HCT116 (cell line): ENCODE measurements at regions not wholly inside any gene's neighbourhood (a gene's known extent, or its start where the extent isn't known, plus 50 kb on each side); places are given as distances from the start of the nearest gene placed in this dataset.

Experiments
- ATAC-seq: fragments of 200-7000 bp; cut with Tn5 transposase; 2 replicates; pipeline ENCODE4 v1.9.1; 2020; ENCODE audit warnings: mild to moderate bottlenecking, moderate library complexity
- BruUV-seq: library from RNA; stranded (reverse); fragments of 400-500 nt; replicated peaks from 2 replicates; lab custom pipeline; 2021; lab: Mats Ljungman, UMichigan
- CTCF ChIA-PET: fragments of 300-600 bp; sonication (Branson Sonifier 250); formaldehyde crosslinking; loops from one replicate; lab custom pipeline; 2021; ENCODE audit warnings: antibody characterized with exemption; lab: Charles Lee
- POLR2A ChIA-PET: fragments of 300-600, 350-600 bp; sonication (Branson Sonifier 250); formaldehyde crosslinking; loops from one replicate; lab custom pipeline; 2021; ENCODE audit warnings: antibody characterized with exemption; lab: Charles Lee
- RAD21 ChIA-PET, 2 experiments: fragments of 300-600 bp; sonication (Branson Sonifier 250); formaldehyde crosslinking; loops; one replicate each; lab custom pipeline; 2023; ENCODE audit warnings: low total read pairs in 2 of 2; ENCODE audit not compliant: uncharacterized antibody in 2 of 2, unreplicated experiment in 2 of 2, low non-redundant PET in 1 of 2; lab: Charles Lee
- DNase-seq: peaks from one replicate; pipeline ENCODE4 v3.0.0-alpha.2; 2010; ENCODE audit warnings: low read depth, low spot score
- H2AFZ ChIP-seq: fragments of 200-600 bp; shearing (Covaris generic), sonication (generic); 2 replicates; pipeline ENCODE4 v1.6.1; 2017; ENCODE audit warnings: low read depth, mixed run types, mixed read lengths, antibody characterized with exemption, low read length; ENCODE audit not compliant: poor library complexity, severe bottlenecking
- H3K27ac ChIP-seq: 2 replicates; pipeline ENCODE4 v1.5.1; 2012; ENCODE audit warnings: low read depth, low read length
- H3K27me3 ChIP-seq: fragments of 200-600 bp; sonication (generic); 2 replicates; pipeline ENCODE4 v1.6.1; 2016; ENCODE audit warnings: mixed run types, low read length, mixed read lengths; ENCODE audit not compliant: insufficient read depth
- H3K36me3 ChIP-seq, 2 experiments: fragments of 200-500 bp in 1 of 2; fragments of 200-600 bp in 1 of 2; sonication (Bioruptor generic) in 1 of 2; sonication (generic) in 1 of 2; 2 replicates each; pipeline versions ENCODE4 v1.5.1 to v1.6.1; 2014 to 2016; ENCODE audit warnings: low read length in 2 of 2, inconsistent platforms in 1 of 2, mixed read lengths in 1 of 2, mixed run types in 1 of 2; ENCODE audit not compliant: insufficient read depth in 2 of 2, control insufficient read depth in 1 of 2
- H3K4me1 ChIP-seq, 2 experiments: fragments of 200-600 bp in 1 of 2; sonication (generic) in 1 of 2; 2 replicates each; pipeline versions ENCODE4 v1.5.1 to v1.6.1; 2012 to 2017; ENCODE audit warnings: low read length in 2 of 2, inconsistent platforms in 1 of 2, mild to moderate bottlenecking in 1 of 2, mixed read lengths in 1 of 2, mixed run types in 1 of 2, moderate library complexity in 1 of 2; ENCODE audit not compliant: insufficient read depth in 2 of 2, control insufficient read depth in 1 of 2
- H3K4me2 ChIP-seq: fragments of 200-600 bp; sonication (generic); 2 replicates; pipeline ENCODE4 v1.6.1; 2017; ENCODE audit warnings: mixed run types, low read length, mixed read lengths
- H3K4me3 ChIP-seq, 2 experiments: fragments of 200-600 bp in 1 of 2; sonication (generic) in 1 of 2; replicated peaks in 1 of 2; 2 replicates each; pipeline ENCODE4 v1.5.1; 2011 to 2016; ENCODE audit warnings: low read length in 2 of 2, control low read depth in 1 of 2, low read depth in 1 of 2, mild to moderate bottlenecking in 1 of 2, mixed read lengths in 1 of 2, mixed run types in 1 of 2
- H3K79me2 ChIP-seq: fragments of 200-600 bp; sonication (generic); 2 replicates; pipeline ENCODE4 v1.6.1; 2017; ENCODE audit warnings: mild to moderate bottlenecking, mixed run types, low read length, moderate library complexity, mixed read lengths; ENCODE audit not compliant: insufficient read depth
- H3K9ac ChIP-seq: fragments of 200-600 bp; sonication (generic); 2 replicates; pipeline ENCODE4 v1.6.1; 2016; ENCODE audit warnings: low read length, mixed read lengths
- H3K9me2 ChIP-seq: fragments of 200-600 bp; sonication (generic), shearing (Covaris generic); 2 replicates; pipeline ENCODE4 v1.6.1; 2017; ENCODE audit warnings: mixed run types, mild to moderate bottlenecking, moderate library complexity; ENCODE audit not compliant: insufficient read depth
- H3K9me3 ChIP-seq, 2 experiments: fragments of 200-500 bp in 1 of 2; fragments of 200-600 bp in 1 of 2; sonication (Bioruptor generic) in 1 of 2; sonication (generic) in 1 of 2; 2 replicates each; pipeline ENCODE4 v1.6.1; 2014 to 2017; ENCODE audit warnings: low read length in 2 of 2, mixed read lengths in 2 of 2, inconsistent platforms in 1 of 2, low read depth in 1 of 2, mild to moderate bottlenecking in 1 of 2, mixed run types in 1 of 2, moderate library complexity in 1 of 2; ENCODE audit not compliant: control insufficient read depth in 1 of 2, insufficient read depth in 1 of 2
- H4K20me1 ChIP-seq: fragments of 200-600 bp; sonication (generic), shearing (Covaris generic); 2 replicates; pipeline ENCODE4 v1.6.1; 2017; ENCODE audit warnings: mixed run types, mild to moderate bottlenecking, moderate library complexity; ENCODE audit not compliant: insufficient read depth
- ATF3 ChIP-seq: IDR thresholded peaks from 2 replicates; pipeline ENCODE4 v1.6.1; 2012
- CBX3 ChIP-seq: IDR thresholded peaks from 2 replicates; pipeline ENCODE4 v1.6.1; 2012; ENCODE audit warnings: low read depth
- CEBPB ChIP-seq: IDR thresholded peaks from 2 replicates; pipeline ENCODE4 v1.6.1; 2012; ENCODE audit warnings: low read depth
- ELF1 ChIP-seq: IDR thresholded peaks from 2 replicates; pipeline ENCODE4 v1.6.1; 2012; ENCODE audit warnings: low read depth, borderline replicate concordance
- EZH2phosphoT487 ChIP-seq: fragments of 200-600 bp; IDR thresholded peaks from 2 replicates; pipeline ENCODE4 v1.6.1; 2018; ENCODE audit warnings: antibody characterized with exemption, borderline replicate concordance
- FOSL1 ChIP-seq: IDR thresholded peaks from 2 replicates; pipeline ENCODE4 v1.6.1; 2012; ENCODE audit warnings: low read depth
- JUND ChIP-seq: IDR thresholded peaks from 2 replicates; pipeline ENCODE4 v1.6.1; 2012
- POLR2A ChIP-seq: IDR thresholded peaks from 2 replicates; pipeline ENCODE4 v1.7.0; 2011; ENCODE audit warnings: borderline replicate concordance; ENCODE audit not compliant: insufficient read depth, insufficient read length; ENCODE audit errors: extremely low read depth
- POLR2AphosphoS5 ChIP-seq: IDR thresholded peaks from 2 replicates; pipeline ENCODE4 v1.6.1; 2011; ENCODE audit warnings: mild to moderate bottlenecking, low read depth, low read length, moderate library complexity
- RAD21 ChIP-seq: IDR thresholded peaks from 2 replicates; pipeline ENCODE4 v1.6.1; 2012; ENCODE audit warnings: low read depth, mild to moderate bottlenecking
- SIN3A ChIP-seq: IDR thresholded peaks from 2 replicates; pipeline ENCODE4 v1.6.1; 2012; ENCODE audit warnings: low read depth
- SP1 ChIP-seq: IDR thresholded peaks from 2 replicates; pipeline ENCODE4 v1.6.1; 2012; ENCODE audit warnings: low read depth
- TCF7L2 ChIP-seq: IDR thresholded peaks from 2 replicates; pipeline ENCODE4 v1.7.0; 2011; ENCODE audit warnings: borderline replicate concordance, inconsistent platforms; ENCODE audit not compliant: insufficient read depth, insufficient read length; ENCODE audit errors: extremely low read depth
- YY1 ChIP-seq: IDR thresholded peaks from 2 replicates; pipeline ENCODE4 v1.6.1; 2011; ENCODE audit warnings: low read length, low read depth, moderate library complexity, mild to moderate bottlenecking; ENCODE audit not compliant: insufficient replicate concordance; ENCODE audit errors: extremely low read depth
- intact Hi-C: fragments of 100-400 bp; cut with micrococcal nuclease; formaldehyde crosslinking; loops from 2 replicates; pipeline ENCODE4 v1.10.0; 2022
- TF ChIP-seq, protein P1 (sequence below): IDR thresholded peaks from 2 replicates; pipeline ENCODE4 v1.6.1; 2011; ENCODE audit warnings: mild to moderate bottlenecking, low read length, moderate library complexity; ENCODE audit not compliant: insufficient replicate concordance; ENCODE audit errors: extremely low read depth
- TF ChIP-seq, protein P2 (sequence below): IDR thresholded peaks from 2 replicates; pipeline ENCODE4 v1.6.1; 2012; ENCODE audit warnings: low read depth

DNA sequence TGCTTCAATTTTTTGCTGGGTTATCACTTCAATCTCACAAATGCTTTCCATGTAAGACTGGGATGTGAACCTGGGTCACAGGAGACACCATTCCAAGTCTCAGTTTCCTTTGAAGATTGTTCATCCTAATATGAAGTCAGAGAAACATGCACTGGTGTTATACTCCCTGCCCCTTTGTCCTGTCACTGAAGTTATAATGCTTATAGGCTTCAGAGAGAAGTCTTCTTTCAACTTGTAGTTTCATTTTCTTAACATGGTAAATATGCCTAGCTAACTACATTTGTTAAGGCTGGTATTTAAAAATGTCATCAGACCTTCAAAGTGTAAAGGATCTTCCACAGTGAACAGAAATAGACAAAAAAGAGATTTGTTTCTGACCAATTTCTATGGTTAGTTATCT is 1195.9 kb downstream of the MRPL39 start:
- ChIA-PET RAD21 (no interaction called here), POLR2A (no interaction called here)

More for the DNA sequence above, 1195.9 kb downstream of the MRPL39 start:
- H3K4me2 ChIP-seq: no peak overlapping the region
- no peak overlapping the region for H2AFZ ChIP-seq
- intact Hi-C loops: no loop called here
- DNase-seq: no peak
- H3K79me2 ChIP-seq: no peaks in the 10 kb centered on the region
- ATAC-seq: no peak
- no peaks in the 10 kb centered on the region for H3K36me3 ChIP-seq
- BruUV-seq: no TSS peak
- H3K9me3 ChIP-seq: peaks cover 6 to 26% of the 10 kb centered on the region in 2 experiments; a peak in 2 of 4 replicates
- H3K4me3 ChIP-seq: no peak overlapping the region
- H3K9ac ChIP-seq: no peak overlapping the region
- H3K4me1 ChIP-seq: no peaks in the 10 kb centered on the region
- H4K20me1 ChIP-seq: no peaks in the 10 kb centered on the region; the same call in 1 of the 2 replicates
- H3K27me3 ChIP-seq: no peaks in the 10 kb centered on the region
- CTCF ChIA-PET: no interaction called here
- H3K9me2 ChIP-seq: no peaks in the 10 kb centered on the region
- TF ChIP-seq CEBPB (no peak), POLR2AphosphoS5 (no peak), ATF3 (no peak), RAD21 (no peak), SP1 (no peak), CBX3 (no peak), TCF7L2 (no peak), FOSL1 (no peak), ELF1 (no peak), EZH2phosphoT487 (no peak), SIN3A (no peak), YY1 (no peak), JUND (no peak), POLR2A (no peak)
- TF ChIP-seq, protein P1, sequence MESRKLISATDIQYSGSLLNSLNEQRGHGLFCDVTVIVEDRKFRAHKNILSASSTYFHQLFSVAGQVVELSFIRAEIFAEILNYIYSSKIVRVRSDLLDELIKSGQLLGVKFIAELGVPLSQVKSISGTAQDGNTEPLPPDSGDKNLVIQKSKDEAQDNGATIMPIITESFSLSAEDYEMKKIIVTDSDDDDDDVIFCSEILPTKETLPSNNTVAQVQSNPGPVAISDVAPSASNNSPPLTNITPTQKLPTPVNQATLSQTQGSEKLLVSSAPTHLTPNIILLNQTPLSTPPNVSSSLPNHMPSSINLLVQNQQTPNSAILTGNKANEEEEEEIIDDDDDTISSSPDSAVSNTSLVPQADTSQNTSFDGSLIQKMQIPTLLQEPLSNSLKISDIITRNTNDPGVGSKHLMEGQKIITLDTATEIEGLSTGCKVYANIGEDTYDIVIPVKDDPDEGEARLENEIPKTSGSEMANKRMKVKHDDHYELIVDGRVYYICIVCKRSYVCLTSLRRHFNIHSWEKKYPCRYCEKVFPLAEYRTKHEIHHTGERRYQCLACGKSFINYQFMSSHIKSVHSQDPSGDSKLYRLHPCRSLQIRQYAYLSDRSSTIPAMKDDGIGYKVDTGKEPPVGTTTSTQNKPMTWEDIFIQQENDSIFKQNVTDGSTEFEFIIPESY: no peak
- TF ChIP-seq, protein P2, sequence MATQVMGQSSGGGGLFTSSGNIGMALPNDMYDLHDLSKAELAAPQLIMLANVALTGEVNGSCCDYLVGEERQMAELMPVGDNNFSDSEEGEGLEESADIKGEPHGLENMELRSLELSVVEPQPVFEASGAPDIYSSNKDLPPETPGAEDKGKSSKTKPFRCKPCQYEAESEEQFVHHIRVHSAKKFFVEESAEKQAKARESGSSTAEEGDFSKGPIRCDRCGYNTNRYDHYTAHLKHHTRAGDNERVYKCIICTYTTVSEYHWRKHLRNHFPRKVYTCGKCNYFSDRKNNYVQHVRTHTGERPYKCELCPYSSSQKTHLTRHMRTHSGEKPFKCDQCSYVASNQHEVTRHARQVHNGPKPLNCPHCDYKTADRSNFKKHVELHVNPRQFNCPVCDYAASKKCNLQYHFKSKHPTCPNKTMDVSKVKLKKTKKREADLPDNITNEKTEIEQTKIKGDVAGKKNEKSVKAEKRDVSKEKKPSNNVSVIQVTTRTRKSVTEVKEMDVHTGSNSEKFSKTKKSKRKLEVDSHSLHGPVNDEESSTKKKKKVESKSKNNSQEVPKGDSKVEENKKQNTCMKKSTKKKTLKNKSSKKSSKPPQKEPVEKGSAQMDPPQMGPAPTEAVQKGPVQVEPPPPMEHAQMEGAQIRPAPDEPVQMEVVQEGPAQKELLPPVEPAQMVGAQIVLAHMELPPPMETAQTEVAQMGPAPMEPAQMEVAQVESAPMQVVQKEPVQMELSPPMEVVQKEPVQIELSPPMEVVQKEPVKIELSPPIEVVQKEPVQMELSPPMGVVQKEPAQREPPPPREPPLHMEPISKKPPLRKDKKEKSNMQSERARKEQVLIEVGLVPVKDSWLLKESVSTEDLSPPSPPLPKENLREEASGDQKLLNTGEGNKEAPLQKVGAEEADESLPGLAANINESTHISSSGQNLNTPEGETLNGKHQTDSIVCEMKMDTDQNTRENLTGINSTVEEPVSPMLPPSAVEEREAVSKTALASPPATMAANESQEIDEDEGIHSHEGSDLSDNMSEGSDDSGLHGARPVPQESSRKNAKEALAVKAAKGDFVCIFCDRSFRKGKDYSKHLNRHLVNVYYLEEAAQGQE: no peak
- TF ChIP-seq, all 23 proteins: peak for 0
- H3K27ac ChIP-seq: no peak overlapping the region
